Gastrocnemius medialis (tissue), 4 donors: ENCODE measurements at regions not wholly inside any gene's neighbourhood (a gene's known extent, or its start where the extent isn't known, plus 50 kb on each side); places are given as distances from the start of the nearest gene placed in this dataset.

ENCODE experiments used
- ATAC-seq, 2 donors: fragments of 150-250 bp; one replicate each; pipeline ENCODE4 v1.9.1; 2016
- DNase-seq, 2 donors: peaks; one replicate each; pipeline ENCODE4 v3.0.0-alpha.2; 2019
- H3K27ac ChIP-seq, 4 donors: fragments of 200-600 bp; sonication (generic); 1 replicate in 1 of 4; 2 replicates in 3 of 4; pipeline ENCODE4 v1.5.1; 2016 to 2018; ENCODE audit warnings: mild to moderate bottlenecking in 2 of 4, moderate library complexity in 1 of 4
- H3K27me3 ChIP-seq, 3 donors: fragments of 200-600 bp; sonication (generic) in 2 of 3; 1 replicate in 1 of 3; 2 replicates in 2 of 3; pipeline versions ENCODE4 v1.5.1 to v1.6.0; 2016 to 2019; ENCODE audit warnings: mild to moderate bottlenecking in 1 of 3, moderate library complexity in 1 of 3
- H3K36me3 ChIP-seq, 2 donors: fragments of 200-600 bp; sonication (generic) in 1 of 2; one replicate each; pipeline ENCODE4 v1.5.1; 2017 to 2018
- H3K4me1 ChIP-seq, 2 donors: fragments of 200-600 bp; sonication (generic) in 1 of 2; one replicate each; pipeline ENCODE4 v1.5.1; 2016 to 2017; ENCODE audit warnings: mild to moderate bottlenecking in 2 of 2
- H3K4me3 ChIP-seq, 4 donors: fragments of 200-600 bp; sonication (generic) in 3 of 4; 1 replicate in 1 of 4; 2 replicates in 3 of 4; pipeline ENCODE4 v1.5.1; 2016 to 2019; ENCODE audit warnings: mild to moderate bottlenecking in 2 of 4
- H3K9me3 ChIP-seq, 3 donors: fragments of 200-600 bp; sonication (generic) in 2 of 3; 1 replicate in 1 of 3; 2 replicates in 2 of 3; pipeline ENCODE4 v1.5.1; 2016 to 2019
- POLR2A ChIP-seq, 2 donors: fragments of 450-650 bp; IDR thresholded peaks; one replicate each; pipeline ENCODE4 v1.6.1; 2017; ENCODE audit warnings: antibody characterized with exemption in 2 of 2, mild to moderate bottlenecking in 2 of 2, moderate library complexity in 2 of 2
- in situ Hi-C, 4 donors: fragments of 200-750 bp; cut with MboI; loops; one replicate each; pipeline versions ENCODE4 v1.15.0 to v1.8.0; 2017; ENCODE audit warnings: low sequenced_read_pairs in 4 of 4
- intact Hi-C: fragments of 100-400 bp; cut with DNase I; formaldehyde crosslinking; loops from one replicate; pipeline ENCODE4 v1.15.1; 2023; ENCODE audit warnings: low total_unique reads
- TF ChIP-seq, protein P1 (sequence below), 5 experiments: fragments of 450-650 bp in 3 of 5; fragments of 200-600 bp in 2 of 5; sonication (generic) in 2 of 5; IDR thresholded peaks in 4 of 5; conservative IDR thresholded peaks in 1 of 5; 1 replicate in 4 of 5; 2 replicates in 1 of 5; pipeline ENCODE4 v1.5.1; 2016 to 2019; ENCODE audit warnings: antibody characterized with exemption in 5 of 5, mild to moderate bottlenecking in 3 of 5, moderate library complexity in 3 of 5

DNA sequence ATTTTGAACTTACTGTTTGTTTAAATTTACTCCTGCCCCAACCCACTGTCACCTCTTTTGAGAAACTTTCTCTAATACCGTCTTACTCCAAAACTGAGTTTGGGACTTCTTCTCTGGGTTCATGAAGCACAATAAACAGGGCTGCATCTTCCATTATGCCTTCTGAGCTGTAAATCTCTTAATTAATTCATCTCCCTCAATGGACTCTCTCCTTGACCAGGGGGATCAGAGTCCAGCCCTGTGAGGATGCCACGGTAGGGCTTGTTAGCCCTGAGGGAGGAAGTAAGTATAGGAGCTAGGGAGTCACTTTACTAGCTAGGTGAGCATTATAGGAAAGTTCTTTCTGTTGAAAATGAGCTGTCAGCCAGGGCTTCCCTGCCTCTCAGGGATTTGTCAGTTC, 299.3 kb upstream of the SATB1 start:
- Histone ChIP-seq H3K27ac (no peak overlapping the region), H3K27me3 (no peaks in the 10 kb centered on the region), H3K4me3 (no peak overlapping the region), H3K9me3 (no peaks in the 10 kb centered on the region), H3K36me3 (no peaks in the 10 kb centered on the region), H3K4me1 (no peaks in the 10 kb centered on the region)
- no peak for DNase-seq
- no peak for ATAC-seq
- in situ Hi-C loops (no loop called here), intact Hi-C loops (no loop called here)
- TF ChIP-seq, protein P1, sequence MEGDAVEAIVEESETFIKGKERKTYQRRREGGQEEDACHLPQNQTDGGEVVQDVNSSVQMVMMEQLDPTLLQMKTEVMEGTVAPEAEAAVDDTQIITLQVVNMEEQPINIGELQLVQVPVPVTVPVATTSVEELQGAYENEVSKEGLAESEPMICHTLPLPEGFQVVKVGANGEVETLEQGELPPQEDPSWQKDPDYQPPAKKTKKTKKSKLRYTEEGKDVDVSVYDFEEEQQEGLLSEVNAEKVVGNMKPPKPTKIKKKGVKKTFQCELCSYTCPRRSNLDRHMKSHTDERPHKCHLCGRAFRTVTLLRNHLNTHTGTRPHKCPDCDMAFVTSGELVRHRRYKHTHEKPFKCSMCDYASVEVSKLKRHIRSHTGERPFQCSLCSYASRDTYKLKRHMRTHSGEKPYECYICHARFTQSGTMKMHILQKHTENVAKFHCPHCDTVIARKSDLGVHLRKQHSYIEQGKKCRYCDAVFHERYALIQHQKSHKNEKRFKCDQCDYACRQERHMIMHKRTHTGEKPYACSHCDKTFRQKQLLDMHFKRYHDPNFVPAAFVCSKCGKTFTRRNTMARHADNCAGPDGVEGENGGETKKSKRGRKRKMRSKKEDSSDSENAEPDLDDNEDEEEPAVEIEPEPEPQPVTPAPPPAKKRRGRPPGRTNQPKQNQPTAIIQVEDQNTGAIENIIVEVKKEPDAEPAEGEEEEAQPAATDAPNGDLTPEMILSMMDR (IDR thresholded peaks at IDR 0.05 in 4 of 5, conservative IDR thresholded peaks at IDR 0.05 in 1 of 5): no peak
- no peak for TF ChIP-seq POLR2A (IDR thresholded peaks at IDR 0.05)

DNA sequence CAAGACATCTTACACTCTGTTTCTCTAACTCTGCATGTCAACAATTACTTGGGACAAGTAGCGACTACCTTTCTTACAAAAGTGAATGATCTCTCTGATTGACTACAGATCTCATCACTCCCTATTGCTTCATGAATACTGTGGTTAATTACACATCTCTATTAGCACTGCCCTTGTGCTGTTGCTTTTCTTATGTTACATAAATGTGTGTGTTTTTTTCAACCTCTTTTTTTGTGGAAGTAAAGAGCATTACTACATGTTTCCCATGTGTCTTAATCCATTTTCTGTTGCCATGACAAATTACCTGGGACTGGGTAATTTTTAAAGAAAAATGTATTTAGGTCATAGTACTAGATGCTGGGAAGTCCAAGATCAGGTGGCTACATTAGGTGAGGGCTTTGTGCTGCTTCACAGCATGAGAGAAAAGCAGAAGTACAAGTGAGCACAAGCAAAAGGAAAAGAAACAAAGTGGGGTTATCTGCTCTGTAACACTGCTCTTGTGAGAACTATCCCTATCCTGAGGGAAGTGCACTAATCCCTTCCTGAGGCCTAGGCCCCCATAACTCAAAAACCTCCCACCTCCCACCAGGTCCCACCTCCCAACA, 298.2 kb upstream of the SATB1 start:
- no peaks in the 10 kb centered on the region for H3K9me3 ChIP-seq
- no peak for TF ChIP-seq POLR2A (IDR thresholded peaks at IDR 0.05)
- TF ChIP-seq, protein P1 (IDR thresholded peaks at IDR 0.05 in 4 of 5, conservative IDR thresholded peaks at IDR 0.05 in 1 of 5): no peak
- ATAC-seq (no peak), DNase-seq (no peak)
- intact Hi-C loops (no loop called here), in situ Hi-C loops (no loop called here)
- no peaks in the 10 kb centered on the region for H3K27me3 ChIP-seq
- H3K4me1 ChIP-seq: no peaks in the 10 kb centered on the region
- H3K27ac ChIP-seq: no peak overlapping the region
- H3K4me3 ChIP-seq: no peak overlapping the region
- H3K36me3 ChIP-seq: no peaks in the 10 kb centered on the region

DNA sequence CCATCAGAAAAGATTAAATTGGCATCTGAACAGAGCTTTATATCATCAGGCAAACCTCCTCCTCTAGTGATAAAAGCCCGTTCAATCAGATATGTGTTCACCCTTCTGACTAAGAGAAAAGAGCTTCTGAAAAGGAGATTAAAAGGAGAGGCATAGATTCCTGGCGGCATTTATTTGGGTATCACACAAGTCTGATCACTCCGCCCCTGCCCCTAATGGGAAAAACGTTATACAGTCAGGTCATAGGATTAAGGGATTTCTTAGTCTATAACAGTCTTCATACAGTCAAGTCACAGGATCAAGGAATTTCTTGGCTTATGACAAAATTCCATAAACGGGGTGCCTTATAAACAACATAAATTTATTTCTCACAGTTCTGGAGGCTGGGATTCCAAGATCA, 295.4 kb upstream of the SATB1 start:
- ATAC-seq (no peak), DNase-seq (no peak)
- no peaks in the 10 kb centered on the region for H3K9me3 ChIP-seq
- intact Hi-C loops (no loop called here), in situ Hi-C loops (no loop called here)
- no peaks in the 10 kb centered on the region for H3K36me3 ChIP-seq
- no peaks in the 10 kb centered on the region for H3K4me1 ChIP-seq
- no peak overlapping the region for H3K4me3 ChIP-seq
- no peaks in the 10 kb centered on the region for H3K27me3 ChIP-seq
- no peak overlapping the region for H3K27ac ChIP-seq
- no peak for TF ChIP-seq POLR2A (IDR thresholded peaks at IDR 0.05)
- TF ChIP-seq, protein P1 (IDR thresholded peaks at IDR 0.05 in 4 of 5, conservative IDR thresholded peaks at IDR 0.05 in 1 of 5): no peak

DNA sequence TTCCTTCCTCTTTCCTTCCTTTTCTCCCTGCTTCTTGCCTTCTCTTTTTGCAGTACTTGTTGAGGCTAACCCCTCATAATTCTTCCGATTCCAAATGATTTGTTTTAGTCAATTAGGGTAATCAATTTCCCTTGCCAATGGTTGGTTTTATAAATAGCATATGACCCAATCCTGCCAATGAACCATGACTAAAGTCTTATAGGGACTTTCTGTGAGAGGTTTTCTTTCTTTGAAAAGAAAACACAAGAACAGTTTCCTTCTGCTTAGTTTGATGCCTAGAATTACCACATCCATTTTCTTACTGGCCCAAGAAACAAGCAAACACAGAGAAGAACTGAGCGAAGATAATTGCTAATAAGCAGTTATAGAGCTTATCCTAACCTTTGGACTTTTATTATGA, 292.5 kb upstream of the SATB1 start:
- Histone ChIP-seq H3K27me3 (no peaks in the 10 kb centered on the region), H3K4me3 (no peak overlapping the region), H3K27ac (no peak overlapping the region), H3K4me1 (no peaks in the 10 kb centered on the region), H3K9me3 (no peaks in the 10 kb centered on the region), H3K36me3 (no peaks in the 10 kb centered on the region)
- intact Hi-C loops: no loop called here
- in situ Hi-C loops: no loop called here
- DNase-seq (no peak), ATAC-seq (no peak)
- TF ChIP-seq, protein P1 (IDR thresholded peaks at IDR 0.05 in 4 of 5, conservative IDR thresholded peaks at IDR 0.05 in 1 of 5): no peak
- TF ChIP-seq POLR2A (IDR thresholded peaks at IDR 0.05): no peak

DNA sequence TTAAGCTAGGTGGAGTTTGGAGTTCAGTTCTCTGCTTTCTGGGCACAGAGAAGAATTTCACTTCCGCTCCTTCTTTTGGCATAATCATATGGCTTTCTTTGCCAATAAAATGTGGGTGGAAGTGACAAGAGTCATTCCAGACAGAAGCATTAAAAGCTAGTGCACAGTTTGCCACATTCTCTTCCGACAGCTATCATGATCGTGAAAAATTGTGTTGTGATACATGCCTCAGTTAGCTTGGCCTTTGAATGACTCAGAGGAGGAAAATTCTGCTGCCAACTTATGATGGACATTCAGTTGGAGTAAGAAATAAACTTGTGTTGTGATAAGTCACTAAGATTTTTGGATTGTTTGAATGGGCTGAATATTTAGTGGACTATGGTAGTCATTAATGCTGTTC, 291.7 kb upstream of the SATB1 start:
- no peak for TF ChIP-seq POLR2A (IDR thresholded peaks at IDR 0.05)
- TF ChIP-seq, protein P1 (IDR thresholded peaks at IDR 0.05 in 4 of 5, conservative IDR thresholded peaks at IDR 0.05 in 1 of 5): no peak
- ATAC-seq (no peak), DNase-seq (no peak)
- in situ Hi-C loops: no loop called here
- no peaks in the 10 kb centered on the region for H3K36me3 ChIP-seq
- H3K27me3 ChIP-seq: no peaks in the 10 kb centered on the region
- no peaks in the 10 kb centered on the region for H3K9me3 ChIP-seq
- no peak overlapping the region for H3K4me3 ChIP-seq
- intact Hi-C loops: no loop called here
- no peaks in the 10 kb centered on the region for H3K4me1 ChIP-seq
- H3K27ac ChIP-seq: no peak overlapping the region
